ENCODE measurements at regions not wholly inside any gene's neighbourhood (a gene's known extent, or its start where the extent isn't known, plus 50 kb on each side); places are given as distances from the start of the nearest gene placed in this dataset.

DNA sequence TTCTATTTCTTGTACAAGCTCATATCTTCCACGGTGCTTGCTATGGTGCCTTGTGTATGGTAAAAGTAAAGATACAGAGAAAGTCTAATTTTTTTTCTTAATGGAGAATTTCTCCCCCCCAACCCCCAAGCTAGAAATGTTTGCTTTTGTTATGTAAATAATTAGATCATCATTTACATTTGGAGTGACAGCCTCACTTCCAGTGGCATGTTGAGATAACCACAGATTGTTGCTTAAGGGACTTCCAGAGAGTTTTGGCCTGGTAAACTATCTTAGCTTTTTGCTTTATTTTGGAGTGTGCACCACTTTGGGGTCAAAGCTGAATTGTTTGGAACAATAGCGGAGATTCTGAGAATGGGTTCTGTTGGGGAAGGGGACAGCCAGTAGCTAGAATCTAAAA, 129.7 kb downstream of the ZNF365 start:
- no peak overlapping the region for H3K27ac ChIP-seq
- H3K4me3 ChIP-seq, result no peak overlapping the region
- no peaks in the 10 kb centered on the region for H3K9me3 ChIP-seq
- no peak for DNase-seq
- H3K4me1 ChIP-seq, result no peaks in the 10 kb centered on the region
- intact Hi-C loops (cut with DNase I; ENCODE audit: low total_unique reads), result no loop called here
- no peaks in the 10 kb centered on the region for H3K27me3 ChIP-seq
- no peaks in the 10 kb centered on the region for H3K36me3 ChIP-seq
- no peak for TF ChIP-seq CTCF (IDR thresholded peaks at IDR 0.05)

DNA sequence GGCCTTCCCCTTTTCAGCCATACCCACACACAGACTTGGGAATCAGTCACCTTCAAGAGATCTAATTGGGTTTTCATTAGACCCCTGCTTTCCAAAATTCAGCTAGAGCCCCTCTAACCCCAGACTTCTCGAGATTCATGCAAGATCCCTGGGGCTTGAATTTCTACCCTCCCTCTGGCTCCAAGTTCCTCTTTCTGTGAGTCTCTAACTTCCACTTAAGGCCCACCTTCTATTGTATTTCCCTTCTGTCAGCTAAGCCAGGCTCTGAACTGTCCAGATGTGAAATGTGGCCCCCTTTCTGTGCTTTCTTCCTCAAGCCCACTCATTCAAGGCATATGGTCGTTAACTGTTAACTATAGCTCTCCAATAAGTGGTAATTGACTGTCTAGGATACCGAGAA, 132.2 kb downstream of the ZNF365 start:
- Histone ChIP-seq H3K4me3 (no peak overlapping the region), H3K9me3 (no peaks in the 10 kb centered on the region), H3K36me3 (no peaks in the 10 kb centered on the region), H3K4me1 (no peaks in the 10 kb centered on the region), H3K27ac (no peak overlapping the region), H3K27me3 (no peaks in the 10 kb centered on the region)
- TF ChIP-seq CTCF (IDR thresholded peaks at IDR 0.05), result no peak
- intact Hi-C loops (cut with DNase I; ENCODE audit: low total_unique reads), result no loop called here
- no peak for DNase-seq

GRCh38 chr10:62511238-62511637, 137.1 kb downstream of the ZNF365 start:
- no peak overlapping the region for H3K4me3 ChIP-seq
- no peaks in the 10 kb centered on the region for H3K9me3 ChIP-seq
- H3K27me3 ChIP-seq, result no peaks in the 10 kb centered on the region
- no peaks in the 10 kb centered on the region for H3K4me1 ChIP-seq
- no peak for DNase-seq
- H3K27ac ChIP-seq, result no peak overlapping the region
- no peak for TF ChIP-seq CTCF (IDR thresholded peaks at IDR 0.05)
- intact Hi-C loops (cut with DNase I; ENCODE audit: low total_unique reads), result no loop called here
- H3K36me3 ChIP-seq, result no peaks in the 10 kb centered on the region

- intact Hi-C loops (cut with DNase I; ENCODE audit: low total_unique reads), result no loop called here
- H3K36me3 ChIP-seq, result no peaks in the 10 kb centered on the region
These were observed 137.5 kb downstream of the ZNF365 start for GRCh38 chr10:62511656-62512055.

DNA sequence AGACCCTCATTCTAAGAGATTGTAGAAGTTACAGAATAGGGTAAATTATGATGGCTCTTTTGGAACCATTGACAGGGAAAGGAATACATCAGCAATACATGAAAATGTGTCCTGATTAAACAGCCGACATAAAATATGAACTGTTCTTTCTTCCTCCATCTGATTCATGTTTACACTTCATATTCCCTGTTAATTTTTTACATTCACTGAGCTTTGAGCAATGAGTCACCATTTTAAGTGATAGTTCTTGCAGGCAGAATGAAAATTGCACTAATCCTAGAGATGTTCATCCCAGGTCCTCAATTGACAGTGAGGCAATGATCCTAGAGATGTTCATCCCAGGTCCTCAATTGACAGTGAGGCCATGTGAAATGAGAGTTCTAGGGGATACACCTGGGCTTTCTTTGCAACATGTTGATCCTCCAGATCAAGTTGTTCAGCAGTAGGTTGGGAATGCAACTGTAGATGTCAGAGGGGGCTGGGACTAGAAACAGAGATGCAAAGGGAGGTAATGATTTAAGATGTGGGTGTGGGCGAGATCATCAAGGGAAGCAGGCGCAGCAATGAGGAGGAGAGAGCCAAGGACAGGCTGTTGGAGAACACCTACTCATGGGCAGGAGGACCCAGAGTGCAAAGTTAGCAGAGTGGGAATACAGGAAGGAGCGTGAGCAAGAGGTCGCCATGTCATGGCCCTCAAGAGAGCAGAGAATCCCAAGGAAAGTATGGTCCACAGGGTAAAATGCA, 138.7 kb downstream of the ZNF365 start:
- DNase-seq, result no peak
- no peak for TF ChIP-seq CTCF (IDR thresholded peaks at IDR 0.05)
- Histone ChIP-seq H3K9me3 (no peaks in the 10 kb centered on the region), H3K27me3 (no peaks in the 10 kb centered on the region), H3K4me1 (peaks cover 0 to 6% (median 0%) of the 10 kb centered on the region in 4 donors), H3K27ac (no peak overlapping the region), H3K4me3 (no peak overlapping the region), H3K36me3 (no peaks in the 10 kb centered on the region)
- intact Hi-C loops (cut with DNase I; ENCODE audit: low total_unique reads), result no loop called here

More at GRCh38 chr10:62511656-62512055, 137.5 kb downstream of the ZNF365 start:
- Histone ChIP-seq H3K4me1 (no peaks in the 10 kb centered on the region), H3K4me3 (no peak overlapping the region), H3K27ac (no peak overlapping the region), H3K9me3 (no peaks in the 10 kb centered on the region), H3K27me3 (no peaks in the 10 kb centered on the region)
- no peak for TF ChIP-seq CTCF (IDR thresholded peaks at IDR 0.05)
- no peak for DNase-seq

Data from tibial artery (tissue), 4 donors.